Chondrocyte (in vitro differentiated cells): ENCODE measurements at regions not wholly inside any gene's neighbourhood (a gene's known extent, or its start where the extent isn't known, plus 50 kb on each side); places are given as distances from the start of the nearest gene placed in this dataset.

ENCODE experiments used
- DNase-seq: peaks from one replicate; pipeline ENCODE4 v3.0.0; 2021; ENCODE audit warnings: mixed read lengths, low spot score
- H3K27ac Mint-ChIP-seq: one replicate; pipeline ENCODE4 v1.8.0; 2021; ENCODE audit warnings: mild to moderate bottlenecking, moderate library complexity, mixed read lengths; ENCODE audit not compliant: unreplicated experiment
- H3K27me3 Mint-ChIP-seq: 2 replicates; pipeline ENCODE4 v1.8.0; 2021; ENCODE audit warnings: low read depth, mixed read lengths
- H3K36me3 Mint-ChIP-seq: 2 replicates; pipeline ENCODE4 v1.8.0; 2021; ENCODE audit warnings: low read depth, mixed read lengths
- H3K4me1 Mint-ChIP-seq: 2 replicates; pipeline ENCODE4 v1.8.0; 2021; ENCODE audit warnings: low read depth, mild to moderate bottlenecking, mixed read lengths
- H3K4me3 Mint-ChIP-seq: one replicate; pipeline ENCODE4 v1.8.0; 2021; ENCODE audit warnings: mild to moderate bottlenecking, moderate library complexity, mixed read lengths; ENCODE audit not compliant: unreplicated experiment
- H3K9me3 Mint-ChIP-seq: 2 replicates; pipeline ENCODE4 v1.8.0; 2021; ENCODE audit warnings: low read depth, mixed read lengths
- TF ChIP-seq, protein P1 (sequence below): fragments of 200-600 bp; sonication (generic); IDR thresholded peaks from 2 replicates; pipeline ENCODE4 v1.5.0; 2021; ENCODE audit warnings: antibody characterized with exemption, mild to moderate bottlenecking, moderate library complexity

DNA sequence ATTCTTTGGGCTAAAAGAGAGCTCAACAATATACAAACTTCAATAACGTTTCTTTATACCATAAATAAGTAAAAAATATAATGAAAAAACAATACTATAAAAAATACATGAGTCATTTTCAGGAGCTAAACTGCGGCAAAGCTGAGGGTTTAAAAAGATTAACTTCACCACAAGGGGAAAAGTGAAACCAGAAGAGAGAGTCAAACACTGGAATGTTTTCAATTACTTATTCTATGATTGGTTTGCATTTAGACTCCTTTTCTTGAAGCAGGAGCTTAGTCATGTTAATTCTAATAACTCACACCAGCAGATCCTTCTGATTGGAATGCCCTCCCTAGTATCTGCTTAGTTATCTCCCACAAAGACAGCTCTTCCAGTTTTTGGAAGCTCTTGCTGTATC, 627.3 kb downstream of the UTRN start:
- peaks cover 10% of the 10 kb centered on the region for H3K9me3 Mint-ChIP-seq
- peaks cover 12% of the 10 kb centered on the region for H3K4me1 Mint-ChIP-seq
- no peaks in the 10 kb centered on the region for H3K36me3 Mint-ChIP-seq
- no peaks in the 10 kb centered on the region for H3K27me3 Mint-ChIP-seq
- H3K27ac Mint-ChIP-seq: no peak overlapping the region
- DNase-seq: no peak
- TF ChIP-seq, protein P1, sequence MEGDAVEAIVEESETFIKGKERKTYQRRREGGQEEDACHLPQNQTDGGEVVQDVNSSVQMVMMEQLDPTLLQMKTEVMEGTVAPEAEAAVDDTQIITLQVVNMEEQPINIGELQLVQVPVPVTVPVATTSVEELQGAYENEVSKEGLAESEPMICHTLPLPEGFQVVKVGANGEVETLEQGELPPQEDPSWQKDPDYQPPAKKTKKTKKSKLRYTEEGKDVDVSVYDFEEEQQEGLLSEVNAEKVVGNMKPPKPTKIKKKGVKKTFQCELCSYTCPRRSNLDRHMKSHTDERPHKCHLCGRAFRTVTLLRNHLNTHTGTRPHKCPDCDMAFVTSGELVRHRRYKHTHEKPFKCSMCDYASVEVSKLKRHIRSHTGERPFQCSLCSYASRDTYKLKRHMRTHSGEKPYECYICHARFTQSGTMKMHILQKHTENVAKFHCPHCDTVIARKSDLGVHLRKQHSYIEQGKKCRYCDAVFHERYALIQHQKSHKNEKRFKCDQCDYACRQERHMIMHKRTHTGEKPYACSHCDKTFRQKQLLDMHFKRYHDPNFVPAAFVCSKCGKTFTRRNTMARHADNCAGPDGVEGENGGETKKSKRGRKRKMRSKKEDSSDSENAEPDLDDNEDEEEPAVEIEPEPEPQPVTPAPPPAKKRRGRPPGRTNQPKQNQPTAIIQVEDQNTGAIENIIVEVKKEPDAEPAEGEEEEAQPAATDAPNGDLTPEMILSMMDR: peak; percentile 60
- H3K4me3 Mint-ChIP-seq: no peak overlapping the region

- DNase-seq: no peak
- Mint-ChIP-seq H3K4me3 (no peak overlapping the region), H3K9me3 (peaks cover 5% of the 10 kb centered on the region), H3K4me1 (no peaks in the 10 kb centered on the region), H3K27ac (no peak overlapping the region), H3K27me3 (no peaks in the 10 kb centered on the region), H3K36me3 (no peaks in the 10 kb centered on the region)
- TF ChIP-seq, protein P1: no peak
These were observed 632.9 kb downstream of the UTRN start for GRCh38 chr6:144918073-144918472.

GRCh38 chr6:144919560-144919959, 634.4 kb downstream of the UTRN start:
- Mint-ChIP-seq H3K9me3 (peaks cover 5% of the 10 kb centered on the region), H3K27ac (no peak overlapping the region), H3K36me3 (no peaks in the 10 kb centered on the region), H3K27me3 (no peaks in the 10 kb centered on the region), H3K4me3 (no peak overlapping the region), H3K4me1 (no peaks in the 10 kb centered on the region)
- DNase-seq: no peak
- TF ChIP-seq, protein P1: no peak

DNA sequence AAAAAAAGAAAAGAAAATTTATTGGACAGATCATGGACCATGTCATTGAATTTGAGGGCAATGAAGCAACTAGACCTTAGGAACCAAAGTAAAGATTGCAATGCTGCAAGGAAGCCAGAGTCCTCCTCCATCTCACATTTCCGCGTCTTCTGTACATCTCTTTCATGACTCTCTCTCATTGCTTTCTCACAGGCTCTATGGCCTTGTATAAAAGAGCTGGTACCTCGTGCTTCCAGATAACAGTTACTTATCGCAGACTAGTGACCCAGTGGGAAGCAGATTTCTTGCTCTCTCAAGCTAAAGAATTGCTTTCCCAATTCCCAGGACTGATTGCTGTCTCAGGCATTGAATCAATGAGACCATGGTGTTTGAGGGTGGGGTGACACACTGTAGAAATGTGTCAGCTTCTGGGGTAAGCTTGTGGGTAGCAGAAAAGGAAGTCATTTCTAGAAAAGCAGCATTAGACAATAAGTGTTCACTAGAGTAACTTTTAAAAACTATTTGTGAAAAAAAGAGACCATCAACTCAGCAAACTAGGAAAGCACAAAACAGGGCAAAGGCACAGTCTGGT, 635.3 kb downstream of the UTRN start:
- H3K27ac Mint-ChIP-seq: no peak overlapping the region
- H3K36me3 Mint-ChIP-seq: no peaks in the 10 kb centered on the region
- DNase-seq: no peak
- no peaks in the 10 kb centered on the region for H3K4me1 Mint-ChIP-seq
- no peak overlapping the region for H3K4me3 Mint-ChIP-seq
- TF ChIP-seq, protein P1: no peak
- H3K9me3 Mint-ChIP-seq: peaks cover 5% of the 10 kb centered on the region
- H3K27me3 Mint-ChIP-seq: no peaks in the 10 kb centered on the region

GRCh38 chr6:144921206-144921975, 636.3 kb downstream of the UTRN start:
- no peaks in the 10 kb centered on the region for H3K36me3 Mint-ChIP-seq
- no peak overlapping the region for H3K27ac Mint-ChIP-seq
- no peak overlapping the region for H3K4me3 Mint-ChIP-seq
- no peaks in the 10 kb centered on the region for H3K27me3 Mint-ChIP-seq
- DNase-seq: no peak
- TF ChIP-seq, protein P1: no peak
- no peaks in the 10 kb centered on the region for H3K4me1 Mint-ChIP-seq
- peaks cover under 1% of the 10 kb centered on the region for H3K9me3 Mint-ChIP-seq
